ENCODE measurements at regions not wholly inside any gene's neighbourhood (a gene's known extent, or its start where the extent isn't known, plus 50 kb on each side); places are given as distances from the start of the nearest gene placed in this dataset.

DNA sequence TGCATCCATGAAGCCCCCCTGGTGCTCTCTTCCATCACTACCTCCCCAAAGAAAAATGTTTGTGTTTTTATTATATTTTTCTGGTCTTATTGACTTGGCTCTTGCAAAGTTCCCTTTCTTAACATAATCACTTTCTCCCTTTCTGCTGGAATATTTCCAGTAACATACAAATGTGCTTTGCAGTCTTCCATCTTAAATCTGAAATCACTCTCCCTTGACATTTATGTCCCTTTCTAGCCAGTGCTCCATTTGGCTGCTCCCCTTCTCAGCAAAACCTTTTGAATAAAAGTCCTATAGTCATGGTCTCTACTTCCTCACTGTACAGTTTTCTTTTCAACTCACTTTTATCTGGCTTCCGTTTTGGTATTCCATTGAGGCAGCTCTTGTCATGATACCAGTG lies 118.8 kb downstream of the SNAPC1 start:
- TF ChIP-seq, protein P1, sequence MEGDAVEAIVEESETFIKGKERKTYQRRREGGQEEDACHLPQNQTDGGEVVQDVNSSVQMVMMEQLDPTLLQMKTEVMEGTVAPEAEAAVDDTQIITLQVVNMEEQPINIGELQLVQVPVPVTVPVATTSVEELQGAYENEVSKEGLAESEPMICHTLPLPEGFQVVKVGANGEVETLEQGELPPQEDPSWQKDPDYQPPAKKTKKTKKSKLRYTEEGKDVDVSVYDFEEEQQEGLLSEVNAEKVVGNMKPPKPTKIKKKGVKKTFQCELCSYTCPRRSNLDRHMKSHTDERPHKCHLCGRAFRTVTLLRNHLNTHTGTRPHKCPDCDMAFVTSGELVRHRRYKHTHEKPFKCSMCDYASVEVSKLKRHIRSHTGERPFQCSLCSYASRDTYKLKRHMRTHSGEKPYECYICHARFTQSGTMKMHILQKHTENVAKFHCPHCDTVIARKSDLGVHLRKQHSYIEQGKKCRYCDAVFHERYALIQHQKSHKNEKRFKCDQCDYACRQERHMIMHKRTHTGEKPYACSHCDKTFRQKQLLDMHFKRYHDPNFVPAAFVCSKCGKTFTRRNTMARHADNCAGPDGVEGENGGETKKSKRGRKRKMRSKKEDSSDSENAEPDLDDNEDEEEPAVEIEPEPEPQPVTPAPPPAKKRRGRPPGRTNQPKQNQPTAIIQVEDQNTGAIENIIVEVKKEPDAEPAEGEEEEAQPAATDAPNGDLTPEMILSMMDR (IDR thresholded peaks at IDR 0.05): no peak
- no peak for TF ChIP-seq EZH2 (IDR thresholded peaks at IDR 0.05; ENCODE audit: borderline replicate concordance, insufficient read depth, low read depth, low read length, poor library complexity, severe bottlenecking)
